HEK293 (cell line): ENCODE measurements at regions not wholly inside any gene's neighbourhood (a gene's known extent, or its start where the extent isn't known, plus 50 kb on each side); places are given as distances from the start of the nearest gene placed in this dataset.

Source experiments
- CTCF ChIA-PET: fragments of 350-600 bp; formaldehyde crosslinking; extraction: SDS; loops from one replicate; lab custom pipeline; 2021; ENCODE audit warnings: antibody characterized with exemption; lab: Yijun Ruan, JAX
- POLR2A ChIA-PET: fragments of 300-600 bp; formaldehyde crosslinking; extraction: SDS; loops from one replicate; lab custom pipeline; 2020; ENCODE audit warnings: antibody characterized with exemption, inconsistent platforms; lab: Yijun Ruan, JAX
- H3K27ac ChIP-seq: fragments of 200-500 bp; sonication (Bioruptor generic); 2 replicates; pipeline ENCODE4 v1.5.1; 2014; ENCODE audit warnings: low read depth, low read length, control low read depth, inconsistent platforms; ENCODE audit errors: extremely low read depth
- H3K36me3 ChIP-seq, 2 experiments: fragments of 200-500 bp in 1 of 2; sonication (Bioruptor generic) in 1 of 2; 1 replicate in 1 of 2; 2 replicates in 1 of 2; pipeline ENCODE4 v1.5.1; 2014 to 2017; ENCODE audit warnings: inconsistent platforms in 2 of 2, low read length in 2 of 2; ENCODE audit not compliant: control insufficient read depth in 2 of 2, insufficient read depth in 1 of 2
- H3K4me1 ChIP-seq: fragments of 200-500 bp; sonication (Bioruptor generic); 2 replicates; pipeline ENCODE4 v1.5.1; 2014; ENCODE audit warnings: mild to moderate bottlenecking, low read length, inconsistent platforms; ENCODE audit not compliant: control insufficient read depth, insufficient read depth
- H3K4me3 ChIP-seq: 2 replicates; pipeline ENCODE4 v1.5.1; 2011; ENCODE audit warnings: low read depth, mild to moderate bottlenecking, control low read depth, low read length, moderate library complexity
- H3K9me3 ChIP-seq: fragments of 200-500 bp; sonication (Bioruptor generic); 2 replicates; pipeline ENCODE4 v1.5.1; 2014; ENCODE audit warnings: low read depth, low read length, inconsistent platforms; ENCODE audit not compliant: control insufficient read depth, insufficient read depth
- MYNN ChIP-seq: fragments of 450-650 bp; formaldehyde crosslinking; IDR thresholded peaks from 2 replicates; pipeline ENCODE4 v1.5.1; 2016; ENCODE audit warnings: missing biosample characterization, missing genetic modification characterization, borderline replicate concordance
- REPIN1 ChIP-seq: fragments of 450-650 bp; formaldehyde crosslinking; IDR thresholded peaks from 2 replicates; pipeline ENCODE4 v1.5.1; 2017; ENCODE audit warnings: missing biosample characterization, missing genetic modification characterization, low read depth
- WT1 ChIP-seq: fragments of 450-650 bp; formaldehyde crosslinking; IDR thresholded peaks from 2 replicates; pipeline ENCODE4 v1.5.1; 2016; ENCODE audit warnings: missing biosample characterization, missing genetic modification characterization
- ZBTB1 ChIP-seq: fragments of 450-650 bp; formaldehyde crosslinking; IDR thresholded peaks from 2 replicates; pipeline ENCODE4 v1.5.1; 2016; ENCODE audit warnings: missing biosample characterization, missing genetic modification characterization
- ZBTB48 ChIP-seq: fragments of 450-650 bp; formaldehyde crosslinking; IDR thresholded peaks from 2 replicates; pipeline ENCODE4 v1.5.1; 2016; ENCODE audit warnings: missing biosample characterization, missing genetic modification characterization
- ZFHX2 ChIP-seq: fragments of 450-650 bp; formaldehyde crosslinking; conservative IDR thresholded peaks from 2 replicates; pipeline ENCODE4 v1.5.1; 2016; ENCODE audit warnings: missing biosample characterization, missing genetic modification characterization
- ZNF121 ChIP-seq: fragments of 450-650 bp; formaldehyde crosslinking; IDR thresholded peaks from 2 replicates; pipeline ENCODE4 v1.5.1; 2016; ENCODE audit warnings: missing biosample characterization, missing genetic modification characterization
- ZNF133 ChIP-seq: fragments of 450-650 bp; formaldehyde crosslinking; IDR thresholded peaks from 2 replicates; pipeline ENCODE4 v1.5.1; 2016; ENCODE audit warnings: missing biosample characterization, missing genetic modification characterization
- ZNF501 ChIP-seq: fragments of 450-650 bp; formaldehyde crosslinking; IDR thresholded peaks from 2 replicates; pipeline ENCODE4 v1.5.1; 2016; ENCODE audit warnings: missing biosample characterization, missing genetic modification characterization
- ZNF514 ChIP-seq: fragments of 450-650 bp; formaldehyde crosslinking; IDR thresholded peaks from 2 replicates; pipeline ENCODE4 v1.5.1; 2016; ENCODE audit warnings: missing biosample characterization, missing genetic modification characterization
- ZNF560 ChIP-seq: fragments of 450-650 bp; formaldehyde crosslinking; IDR thresholded peaks from 2 replicates; pipeline ENCODE4 v1.5.1; 2017; ENCODE audit warnings: missing biosample characterization, missing genetic modification characterization, borderline replicate concordance
- ZNF571 ChIP-seq: fragments of 450-650 bp; formaldehyde crosslinking; IDR thresholded peaks from 2 replicates; pipeline ENCODE4 v1.5.0; 2017; ENCODE audit warnings: missing biosample characterization, missing genetic modification characterization
- ZNF670 ChIP-seq: fragments of 450-650 bp; formaldehyde crosslinking; IDR thresholded peaks from 2 replicates; pipeline ENCODE4 v1.5.1; 2016; ENCODE audit warnings: missing biosample characterization, missing genetic modification characterization, low read depth
- ZNF76 ChIP-seq: fragments of 450-650 bp; formaldehyde crosslinking; IDR thresholded peaks from 2 replicates; pipeline ENCODE4; 2016; ENCODE audit warnings: low read depth, missing biosample characterization, missing genetic modification characterization, borderline replicate concordance
- TF ChIP-seq, protein P1 (sequence below): fragments of 450-650 bp; formaldehyde crosslinking; conservative IDR thresholded peaks from 2 replicates; pipeline ENCODE4 v1.5.1; 2016; ENCODE audit warnings: low read depth, missing biosample characterization, missing genetic modification characterization
- TF ChIP-seq, protein P2 (sequence below): fragments of 450-650 bp; formaldehyde crosslinking; IDR thresholded peaks from 2 replicates; pipeline ENCODE4 v1.5.1; 2016; ENCODE audit warnings: missing biosample characterization, missing genetic modification characterization
- TF ChIP-seq, protein P3 (sequence below): fragments of 450-650 bp; formaldehyde crosslinking; IDR thresholded peaks from 2 replicates; pipeline ENCODE4 v1.5.0; 2017; ENCODE audit warnings: missing biosample characterization, missing genetic modification characterization, borderline replicate concordance
- TF ChIP-seq, protein P4 (sequence below): fragments of 450-650 bp; formaldehyde crosslinking; IDR thresholded peaks from 2 replicates; pipeline ENCODE4 v1.5.1; 2017; ENCODE audit warnings: missing biosample characterization, missing genetic modification characterization

DNA sequence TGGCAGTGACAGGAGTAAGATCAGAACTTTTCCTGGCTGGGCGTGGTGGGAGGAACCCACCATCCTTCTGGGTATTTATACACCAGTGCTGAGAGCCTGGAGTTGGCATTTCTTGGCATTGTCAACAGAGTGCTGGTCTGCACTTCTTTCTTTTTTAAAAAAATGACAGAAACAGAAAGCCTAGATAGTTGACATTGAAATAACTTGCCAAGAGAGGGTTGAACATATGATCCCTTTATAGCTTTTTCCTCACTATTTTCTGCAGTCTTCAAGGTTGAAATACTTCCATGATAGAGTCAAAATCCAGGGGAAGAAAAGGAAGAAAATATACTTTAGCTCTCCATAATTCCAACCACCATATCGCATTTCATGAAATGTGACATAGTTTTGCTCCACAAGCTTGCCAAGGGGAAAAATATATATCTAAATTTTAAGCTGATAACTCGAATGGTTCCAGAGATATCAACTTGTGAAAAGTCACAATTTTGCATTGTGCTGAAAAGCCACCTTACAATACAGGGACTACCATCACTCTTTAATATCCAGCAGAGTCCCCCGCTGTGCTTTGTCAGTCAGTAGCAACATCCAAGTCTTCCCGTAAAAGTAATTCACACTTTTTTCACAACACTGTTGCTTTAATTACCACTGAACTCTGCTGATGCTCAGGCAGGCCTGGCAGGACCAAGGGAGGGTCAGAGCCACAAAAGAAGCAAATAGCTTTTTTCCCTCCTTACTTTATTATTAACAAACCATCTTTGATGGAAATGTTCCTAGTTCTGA is 764.9 kb upstream of the FANCL start:
- ChIA-PET CTCF (interaction anchor here (1.4 to 4.3 kb wide), 2 partner anchors 15 to 19 kb away, joined by 4 to 25 read pairs; no protein-coding TSS in a partner anchor), POLR2A (no interaction called here)
- TF ChIP-seq, protein P1, sequence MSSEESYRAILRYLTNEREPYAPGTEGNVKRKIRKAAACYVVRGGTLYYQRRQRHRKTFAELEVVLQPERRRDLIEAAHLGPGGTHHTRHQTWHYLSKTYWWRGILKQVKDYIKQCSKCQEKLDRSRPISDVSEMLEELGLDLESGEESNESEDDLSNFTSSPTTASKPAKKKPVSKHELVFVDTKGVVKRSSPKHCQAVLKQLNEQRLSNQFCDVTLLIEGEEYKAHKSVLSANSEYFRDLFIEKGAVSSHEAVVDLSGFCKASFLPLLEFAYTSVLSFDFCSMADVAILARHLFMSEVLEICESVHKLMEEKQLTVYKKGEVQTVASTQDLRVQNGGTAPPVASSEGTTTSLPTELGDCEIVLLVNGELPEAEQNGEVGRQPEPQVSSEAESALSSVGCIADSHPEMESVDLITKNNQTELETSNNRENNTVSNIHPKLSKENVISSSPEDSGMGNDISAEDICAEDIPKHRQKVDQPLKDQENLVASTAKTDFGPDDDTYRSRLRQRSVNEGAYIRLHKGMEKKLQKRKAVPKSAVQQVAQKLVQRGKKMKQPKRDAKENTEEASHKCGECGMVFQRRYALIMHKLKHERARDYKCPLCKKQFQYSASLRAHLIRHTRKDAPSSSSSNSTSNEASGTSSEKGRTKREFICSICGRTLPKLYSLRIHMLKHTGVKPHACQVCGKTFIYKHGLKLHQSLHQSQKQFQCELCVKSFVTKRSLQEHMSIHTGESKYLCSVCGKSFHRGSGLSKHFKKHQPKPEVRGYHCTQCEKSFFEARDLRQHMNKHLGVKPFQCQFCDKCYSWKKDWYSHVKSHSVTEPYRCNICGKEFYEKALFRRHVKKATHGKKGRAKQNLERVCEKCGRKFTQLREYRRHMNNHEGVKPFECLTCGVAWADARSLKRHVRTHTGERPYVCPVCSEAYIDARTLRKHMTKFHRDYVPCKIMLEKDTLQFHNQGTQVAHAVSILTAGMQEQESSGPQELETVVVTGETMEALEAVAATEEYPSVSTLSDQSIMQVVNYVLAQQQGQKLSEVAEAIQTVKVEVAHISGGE (tag by site-specific recombination) = no peak
- no peak for TF ChIP-seq MYNN (tag by site-specific recombination)
- no peak for TF ChIP-seq ZNF514 (tag by site-specific recombination)
- TF ChIP-seq ZBTB48 = no peak
- no peak for TF ChIP-seq ZNF133 (tag by site-specific recombination)
- TF ChIP-seq, protein P2, sequence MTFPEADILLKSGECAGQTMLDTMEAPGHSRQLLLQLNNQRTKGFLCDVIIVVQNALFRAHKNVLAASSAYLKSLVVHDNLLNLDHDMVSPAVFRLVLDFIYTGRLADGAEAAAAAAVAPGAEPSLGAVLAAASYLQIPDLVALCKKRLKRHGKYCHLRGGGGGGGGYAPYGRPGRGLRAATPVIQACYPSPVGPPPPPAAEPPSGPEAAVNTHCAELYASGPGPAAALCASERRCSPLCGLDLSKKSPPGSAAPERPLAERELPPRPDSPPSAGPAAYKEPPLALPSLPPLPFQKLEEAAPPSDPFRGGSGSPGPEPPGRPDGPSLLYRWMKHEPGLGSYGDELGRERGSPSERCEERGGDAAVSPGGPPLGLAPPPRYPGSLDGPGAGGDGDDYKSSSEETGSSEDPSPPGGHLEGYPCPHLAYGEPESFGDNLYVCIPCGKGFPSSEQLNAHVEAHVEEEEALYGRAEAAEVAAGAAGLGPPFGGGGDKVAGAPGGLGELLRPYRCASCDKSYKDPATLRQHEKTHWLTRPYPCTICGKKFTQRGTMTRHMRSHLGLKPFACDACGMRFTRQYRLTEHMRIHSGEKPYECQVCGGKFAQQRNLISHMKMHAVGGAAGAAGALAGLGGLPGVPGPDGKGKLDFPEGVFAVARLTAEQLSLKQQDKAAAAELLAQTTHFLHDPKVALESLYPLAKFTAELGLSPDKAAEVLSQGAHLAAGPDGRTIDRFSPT (tag by site-specific recombination) = no peak
- TF ChIP-seq, all 188 proteins: peak for 0

DNA sequence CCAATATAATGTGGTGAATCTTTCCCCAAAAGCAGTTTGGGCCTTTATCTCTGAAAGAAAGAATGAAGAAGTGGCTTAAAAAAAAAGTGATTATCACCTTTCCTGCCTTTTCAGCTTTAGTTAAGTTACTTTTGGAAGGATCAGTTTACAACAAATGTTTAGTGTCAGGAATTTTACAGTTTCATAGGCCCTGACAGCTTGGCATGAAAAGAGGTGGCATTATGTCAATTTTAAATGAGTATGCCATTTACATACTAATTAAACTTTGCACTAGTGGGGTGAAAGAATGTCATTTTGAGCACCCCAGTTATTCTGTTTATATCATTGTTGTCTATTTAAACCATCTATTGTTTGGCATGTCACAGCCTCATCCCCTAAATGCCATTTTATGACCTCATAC is 763.5 kb upstream of the FANCL start:
- H3K4me1 ChIP-seq = 0 out of 2 replicates have a peak, but pooled peaks cover 4% of the 10 kb centered on the region
- CTCF ChIA-PET = interaction anchor here (0.6 to 4.3 kb wide), 2 partner anchors 20 to 136 kb away, joined by 3 to 25 read pairs; no protein-coding TSS in a partner anchor
- H3K36me3 ChIP-seq = no peaks in the 10 kb centered on the region
- POLR2A ChIA-PET = no interaction called here
- H3K9me3 ChIP-seq = no peaks in the 10 kb centered on the region
- no peak overlapping the region for H3K27ac ChIP-seq
- no peak overlapping the region for H3K4me3 ChIP-seq
- no peak for TF ChIP-seq ZNF560
- no peak for TF ChIP-seq ZNF501 (tag by site-specific recombination)
- TF ChIP-seq, protein P3, sequence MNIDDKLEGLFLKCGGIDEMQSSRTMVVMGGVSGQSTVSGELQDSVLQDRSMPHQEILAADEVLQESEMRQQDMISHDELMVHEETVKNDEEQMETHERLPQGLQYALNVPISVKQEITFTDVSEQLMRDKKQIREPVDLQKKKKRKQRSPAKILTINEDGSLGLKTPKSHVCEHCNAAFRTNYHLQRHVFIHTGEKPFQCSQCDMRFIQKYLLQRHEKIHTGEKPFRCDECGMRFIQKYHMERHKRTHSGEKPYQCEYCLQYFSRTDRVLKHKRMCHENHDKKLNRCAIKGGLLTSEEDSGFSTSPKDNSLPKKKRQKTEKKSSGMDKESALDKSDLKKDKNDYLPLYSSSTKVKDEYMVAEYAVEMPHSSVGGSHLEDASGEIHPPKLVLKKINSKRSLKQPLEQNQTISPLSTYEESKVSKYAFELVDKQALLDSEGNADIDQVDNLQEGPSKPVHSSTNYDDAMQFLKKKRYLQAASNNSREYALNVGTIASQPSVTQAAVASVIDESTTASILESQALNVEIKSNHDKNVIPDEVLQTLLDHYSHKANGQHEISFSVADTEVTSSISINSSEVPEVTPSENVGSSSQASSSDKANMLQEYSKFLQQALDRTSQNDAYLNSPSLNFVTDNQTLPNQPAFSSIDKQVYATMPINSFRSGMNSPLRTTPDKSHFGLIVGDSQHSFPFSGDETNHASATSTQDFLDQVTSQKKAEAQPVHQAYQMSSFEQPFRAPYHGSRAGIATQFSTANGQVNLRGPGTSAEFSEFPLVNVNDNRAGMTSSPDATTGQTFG (tag by site-specific recombination) = no peak
- TF ChIP-seq ZNF121 (tag by site-specific recombination) = no peak
- TF ChIP-seq REPIN1 (tag by site-specific recombination) = no peak
- no peak for TF ChIP-seq ZFHX2 (tag by site-specific recombination)
- no peak for TF ChIP-seq ZNF571 (tag by site-specific recombination)
- no peak for TF ChIP-seq ZNF670 (tag by site-specific recombination)
- no peak for TF ChIP-seq ZNF76 (tag by site-specific recombination)
- no peak for TF ChIP-seq WT1
- TF ChIP-seq, protein P4, sequence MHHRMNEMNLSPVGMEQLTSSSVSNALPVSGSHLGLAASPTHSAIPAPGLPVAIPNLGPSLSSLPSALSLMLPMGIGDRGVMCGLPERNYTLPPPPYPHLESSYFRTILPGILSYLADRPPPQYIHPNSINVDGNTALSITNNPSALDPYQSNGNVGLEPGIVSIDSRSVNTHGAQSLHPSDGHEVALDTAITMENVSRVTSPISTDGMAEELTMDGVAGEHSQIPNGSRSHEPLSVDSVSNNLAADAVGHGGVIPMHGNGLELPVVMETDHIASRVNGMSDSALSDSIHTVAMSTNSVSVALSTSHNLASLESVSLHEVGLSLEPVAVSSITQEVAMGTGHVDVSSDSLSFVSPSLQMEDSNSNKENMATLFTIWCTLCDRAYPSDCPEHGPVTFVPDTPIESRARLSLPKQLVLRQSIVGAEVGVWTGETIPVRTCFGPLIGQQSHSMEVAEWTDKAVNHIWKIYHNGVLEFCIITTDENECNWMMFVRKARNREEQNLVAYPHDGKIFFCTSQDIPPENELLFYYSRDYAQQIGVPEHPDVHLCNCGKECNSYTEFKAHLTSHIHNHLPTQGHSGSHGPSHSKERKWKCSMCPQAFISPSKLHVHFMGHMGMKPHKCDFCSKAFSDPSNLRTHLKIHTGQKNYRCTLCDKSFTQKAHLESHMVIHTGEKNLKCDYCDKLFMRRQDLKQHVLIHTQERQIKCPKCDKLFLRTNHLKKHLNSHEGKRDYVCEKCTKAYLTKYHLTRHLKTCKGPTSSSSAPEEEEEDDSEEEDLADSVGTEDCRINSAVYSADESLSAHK (tag by site-specific recombination) = no peak
- TF ChIP-seq ZBTB1 (tag by site-specific recombination) = no peak
- TF ChIP-seq, all 188 proteins: peak for 0

More for the DNA sequence above, 764.9 kb upstream of the FANCL start:
- Histone ChIP-seq H3K4me1 (0 out of 2 replicates have a peak, but pooled peaks cover 4% of the 10 kb centered on the region), H3K9me3 (no peaks in the 10 kb centered on the region), H3K4me3 (no peak overlapping the region), H3K36me3 (no peaks in the 10 kb centered on the region), H3K27ac (no peak overlapping the region)
